SK-N-SH (cell line): ENCODE measurements at regions not wholly inside any gene's neighbourhood (a gene's known extent, or its start where the extent isn't known, plus 50 kb on each side); places are given as distances from the start of the nearest gene placed in this dataset.

Source experiments
- CTCF ChIA-PET: fragments of 300-600, 350-600 bp; formaldehyde crosslinking; extraction: SDS; loops from one replicate; lab custom pipeline; 2021; lab: Yijun Ruan, JAX
- POLR2A ChIA-PET: fragments of 350-600 bp; sonication (Branson Sonifier 250); formaldehyde crosslinking; extraction: SDS; loops from one replicate; lab custom pipeline; 2020; ENCODE audit warnings: antibody characterized with exemption, inconsistent platforms; lab: Yijun Ruan, JAX
- DNase-seq: peaks from one replicate; pipeline ENCODE4 v3.0.0; 2012
- H2AFZ ChIP-seq: fragments of 200-600 bp; sonication (generic); 2 replicates; pipeline ENCODE4 v1.8.1; 2016; ENCODE audit warnings: antibody characterized with exemption, mild to moderate bottlenecking, low read depth
- H3F3A ChIP-seq: fragments of 200-600 bp; sonication (generic); replicated peaks from 2 replicates; pipeline ENCODE3; 2016; ENCODE audit warnings: antibody characterized with exemption, mild to moderate bottlenecking; ENCODE audit not compliant: insufficient read depth
- H3K27ac ChIP-seq, 2 experiments: fragments of 200-500 bp in 1 of 2; fragments of 200-600 bp in 1 of 2; sonication (Bioruptor generic) in 1 of 2; sonication (generic), shearing (Covaris generic) in 1 of 2; 2 replicates each; pipeline versions ENCODE4 v1.5.1 to v1.6.1; 2014 to 2016; ENCODE audit warnings: low read depth in 2 of 2, inconsistent platforms in 1 of 2, low read length in 1 of 2, mild to moderate bottlenecking in 1 of 2, mixed read lengths in 1 of 2
- H3K27me3 ChIP-seq: fragments of 200-600 bp; sonication (generic), shearing (Covaris generic); 2 replicates; pipeline ENCODE4 v1.6.1; 2016; ENCODE audit warnings: mixed run types; ENCODE audit not compliant: insufficient read depth
- H3K36me3 ChIP-seq, 2 experiments: fragments of 200-500 bp in 1 of 2; fragments of 200-600 bp in 1 of 2; sonication (Bioruptor generic) in 1 of 2; sonication (generic) in 1 of 2; replicated peaks in 1 of 2; 2 replicates each; pipeline versions ENCODE3 to v1.5.1; 2014 to 2016; ENCODE audit warnings: low read length in 1 of 2, mild to moderate bottlenecking in 1 of 2; ENCODE audit not compliant: insufficient read depth in 2 of 2, control insufficient read depth in 1 of 2
- H3K4me1 ChIP-seq, 2 experiments: fragments of 200-500 bp in 1 of 2; fragments of 200-600 bp in 1 of 2; sonication (Bioruptor generic) in 1 of 2; sonication (generic), shearing (Covaris generic) in 1 of 2; 2 replicates each; pipeline versions ENCODE4 v1.5.1 to v1.6.1; 2014 to 2016; ENCODE audit warnings: low read depth in 1 of 2, low read length in 1 of 2, mixed run types in 1 of 2; ENCODE audit not compliant: insufficient read depth in 2 of 2, control insufficient read depth in 1 of 2
- H3K4me2 ChIP-seq: fragments of 200-600 bp; sonication (generic), shearing (Covaris generic); 2 replicates; pipeline ENCODE4 v1.6.1; 2017; ENCODE audit warnings: mixed run types
- H3K4me3 ChIP-seq, 2 experiments: fragments of 200-500 bp in 1 of 2; fragments of 200-600 bp in 1 of 2; sonication (Bioruptor generic) in 1 of 2; sonication (generic), shearing (Covaris generic) in 1 of 2; 2 replicates each; pipeline versions ENCODE4 v1.5.1 to v1.8.1; 2014 to 2016; ENCODE audit warnings: low read depth in 2 of 2, inconsistent platforms in 1 of 2, low read length in 1 of 2, mild to moderate bottlenecking in 1 of 2, mixed read lengths in 1 of 2, moderate library complexity in 1 of 2
- H3K79me2 ChIP-seq: fragments of 200-600 bp; sonication (generic); 2 replicates; pipeline ENCODE4 v1.8.1; 2017; ENCODE audit warnings: mild to moderate bottlenecking; ENCODE audit not compliant: insufficient read depth
- H3K9ac ChIP-seq: fragments of 200-600 bp; sonication (generic); 2 replicates; pipeline ENCODE4 v1.6.1; 2017; ENCODE audit warnings: mixed run types
- H3K9me2 ChIP-seq: fragments of 200-600 bp; sonication (generic); 2 replicates; pipeline ENCODE4 v1.6.1; 2017; ENCODE audit warnings: mixed run types
- H3K9me3 ChIP-seq: fragments of 200-600 bp; sonication (generic); 2 replicates; pipeline ENCODE4 v1.6.1; 2017; ENCODE audit warnings: mixed run types, mild to moderate bottlenecking, moderate library complexity
- H4K20me1 ChIP-seq: fragments of 200-600 bp; sonication (generic); 2 replicates; pipeline ENCODE4 v1.6.1; 2017; ENCODE audit warnings: mild to moderate bottlenecking, mixed run types; ENCODE audit not compliant: insufficient read depth
- CTCF ChIP-seq: fragments of 200-600 bp; sonication (generic); IDR thresholded peaks from 2 replicates; pipeline ENCODE4 v1.6.1; 2017; ENCODE audit warnings: antibody characterized with exemption, mild to moderate bottlenecking, moderate library complexity
- ELF1 ChIP-seq: IDR thresholded peaks from 2 replicates; pipeline ENCODE4 v1.4.0; 2012
- EP300 ChIP-seq, 2 experiments: IDR thresholded peaks; 2 replicates each; pipeline versions ENCODE4 v1.4.0 to v1.6.1; 2012; ENCODE audit warnings: borderline replicate concordance in 1 of 2, low read depth in 1 of 2, low read length in 1 of 2
- EZH2phosphoT487 ChIP-seq: fragments of 200-600 bp; sonication (generic); IDR thresholded peaks from 2 replicates; pipeline ENCODE4 v1.6.1; 2017; ENCODE audit warnings: low read depth, mixed run types, mild to moderate bottlenecking, antibody characterized with exemption, moderate library complexity, borderline replicate concordance
- GABPA ChIP-seq: IDR thresholded peaks from 2 replicates; pipeline ENCODE4 v1.4.0; 2012; ENCODE audit warnings: low read depth, mild to moderate bottlenecking
- NFIC ChIP-seq: IDR thresholded peaks from 2 replicates; pipeline ENCODE4 v1.4.0; 2012; ENCODE audit warnings: borderline replicate concordance
- POLR2AphosphoS5 ChIP-seq: IDR thresholded peaks from 2 replicates; pipeline ENCODE4 v1.6.1; 2012; ENCODE audit warnings: low read depth, low read length
- SMC3 ChIP-seq: IDR thresholded peaks from 2 replicates; pipeline ENCODE4 v1.6.1; 2012; ENCODE audit warnings: low read depth, low read length, improper control_type of control experiment
- TAF1 ChIP-seq: IDR thresholded peaks from 2 replicates; pipeline ENCODE4 v1.6.1; 2012; ENCODE audit warnings: low read depth, mild to moderate bottlenecking, low read length, moderate library complexity, borderline replicate concordance
- TEAD4 ChIP-seq: IDR thresholded peaks from 2 replicates; pipeline ENCODE4 v1.4.0; 2012; ENCODE audit warnings: mild to moderate bottlenecking, borderline replicate concordance; ENCODE audit not compliant: insufficient read depth
- WGBS: methylation state at CpG from one replicate; pipeline ENCODE4 v1.1.6; 2017; ENCODE audit warnings: low lambda C conversion rate; 5-methylcytosine and 5-hydroxymethylcytosine counted together
- TF ChIP-seq, protein P1 (sequence below): IDR thresholded peaks from 2 replicates; pipeline ENCODE4 v1.4.0; 2012; ENCODE audit warnings: low read depth, borderline replicate concordance
- TF ChIP-seq, protein P2 (sequence below): IDR thresholded peaks from 2 replicates; pipeline ENCODE4; 2012
- TF ChIP-seq, protein P3 (sequence below): fragments of 150-350 bp; IDR thresholded peaks from 2 replicates; pipeline ENCODE4 v1.6.1; 2017; ENCODE audit warnings: antibody characterized with exemption, low read length, low read depth, borderline replicate concordance

DNA sequence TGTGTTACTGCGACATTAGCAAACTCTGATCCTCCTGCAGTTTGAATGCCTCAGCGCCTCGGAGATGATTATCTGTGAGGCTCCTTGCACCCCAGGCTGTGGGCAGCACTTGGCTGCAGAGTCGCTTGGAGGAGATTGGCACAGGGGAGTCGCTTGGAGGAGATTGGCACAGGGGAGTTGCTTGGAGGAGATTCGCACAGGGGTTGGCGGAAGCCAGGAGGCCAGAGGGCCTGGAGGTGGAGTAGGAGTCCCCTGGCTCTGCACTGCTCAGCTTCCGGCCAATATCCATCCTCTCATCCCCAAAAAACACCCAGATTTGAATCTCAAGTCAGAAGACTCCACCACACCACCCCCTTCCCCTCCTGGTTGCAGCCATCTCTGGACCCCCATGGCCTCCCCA is 192.6 kb upstream of the NECTIN1 start:
- CTCF ChIA-PET: interaction anchor here (0.6 to 5.5 kb wide), 2 partner anchors 14 to 77 kb away, joined by 3 to 25 read pairs; no protein-coding TSS in a partner anchor
- Histone ChIP-seq H2AFZ (no peak overlapping the region), H3K4me2 (no peak overlapping the region), H3K9me3 (no peaks in the 10 kb centered on the region), H3K9ac (no peak overlapping the region), H3F3A (no peaks in the 10 kb centered on the region), H3K4me1 (peaks cover 0 to 4% of the 10 kb centered on the region in 2 experiments; a peak in 1 of 4 replicates), H3K36me3 (no peaks in the 10 kb centered on the region), H3K4me3 (no peak overlapping the region), H3K27me3 (peaks cover 8% of the 10 kb centered on the region; the same call in 1 of the 2 replicates), H3K9me2 (no peaks in the 10 kb centered on the region), H4K20me1 (no peaks in the 10 kb centered on the region), H3K27ac (no peak overlapping the region)
- DNase-seq: no peak
- POLR2A ChIA-PET: no interaction called here
- 50% methylated on average over 5 of the region's 8 CpGs for WGBS
- TF ChIP-seq NFIC (no peak), GABPA (no peak), EZH2phosphoT487 (no peak), TAF1 (no peak)
- TF ChIP-seq, protein P1, sequence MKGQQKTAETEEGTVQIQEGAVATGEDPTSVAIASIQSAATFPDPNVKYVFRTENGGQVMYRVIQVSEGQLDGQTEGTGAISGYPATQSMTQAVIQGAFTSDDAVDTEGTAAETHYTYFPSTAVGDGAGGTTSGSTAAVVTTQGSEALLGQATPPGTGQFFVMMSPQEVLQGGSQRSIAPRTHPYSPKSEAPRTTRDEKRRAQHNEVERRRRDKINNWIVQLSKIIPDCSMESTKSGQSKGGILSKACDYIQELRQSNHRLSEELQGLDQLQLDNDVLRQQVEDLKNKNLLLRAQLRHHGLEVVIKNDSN: no peak
- TF ChIP-seq, all 33 proteins: peak for 0
- no peaks in the 10 kb centered on the region for H3K79me2 ChIP-seq

GRCh38 chr11:119920666-119921387 is 191.8 kb upstream of the NECTIN1 start:
- CTCF ChIA-PET: interaction anchor here (5.5 kb wide), 1 partner anchor 13 kb away, joined by 25 read pairs; no protein-coding TSS in a partner anchor
- Histone ChIP-seq H3F3A (no peaks in the 10 kb centered on the region), H3K9me3 (no peaks in the 10 kb centered on the region), H3K27ac (no peak overlapping the region), H3K9me2 (no peaks in the 10 kb centered on the region), H3K4me2 (no peak overlapping the region), H3K79me2 (no peaks in the 10 kb centered on the region), H3K27me3 (peaks cover 8% of the 10 kb centered on the region; the same call in 1 of the 2 replicates), H4K20me1 (no peaks in the 10 kb centered on the region), H3K9ac (no peak overlapping the region), H2AFZ (no peak overlapping the region), H3K4me1 (peaks cover 0 to 4% of the 10 kb centered on the region in 2 experiments; a peak in 1 of 4 replicates), H3K36me3 (no peaks in the 10 kb centered on the region), H3K4me3 (no peak overlapping the region)
- POLR2A ChIA-PET: no interaction called here
- TF ChIP-seq TAF1 (no peak), EP300 (IDR thresholded peaks at IDR 0.05; ENCODE audit: borderline replicate concordance in 1 of 2, low read depth in 1 of 2, low read length in 1 of 2) (no peak), ELF1 (no peak)
- 63% methylated on average over 20 of the region's 27 CpGs for WGBS
- no peak for DNase-seq

- Histone ChIP-seq H3K9me2 (no peaks in the 10 kb centered on the region), H3K27me3 (peaks cover 8% of the 10 kb centered on the region; the same call in 1 of the 2 replicates), H3K4me3 (no peak overlapping the region), H2AFZ (no peak overlapping the region), H3K36me3 (no peaks in the 10 kb centered on the region), H3K4me1 (peaks cover 0 to 4% of the 10 kb centered on the region in 2 experiments; a peak in 1 of 4 replicates), H3K9ac (no peak overlapping the region), H4K20me1 (no peaks in the 10 kb centered on the region), H3K27ac (no peak overlapping the region), H3K79me2 (no peaks in the 10 kb centered on the region), H3K4me2 (no peak overlapping the region), H3F3A (no peaks in the 10 kb centered on the region), H3K9me3 (no peaks in the 10 kb centered on the region)
- 25% methylated on average over 4 of the region's 6 CpGs for WGBS
- POLR2A ChIA-PET: no interaction called here
- CTCF ChIA-PET: interaction anchor here (5.5 kb wide), 1 partner anchor 12 kb away, joined by 25 read pairs; no protein-coding TSS in a partner anchor
- TF ChIP-seq TAF1 (no peak), POLR2AphosphoS5 (no peak), TEAD4 (no peak), SMC3 (no peak), CTCF (no peak)
- TF ChIP-seq, protein P2, sequence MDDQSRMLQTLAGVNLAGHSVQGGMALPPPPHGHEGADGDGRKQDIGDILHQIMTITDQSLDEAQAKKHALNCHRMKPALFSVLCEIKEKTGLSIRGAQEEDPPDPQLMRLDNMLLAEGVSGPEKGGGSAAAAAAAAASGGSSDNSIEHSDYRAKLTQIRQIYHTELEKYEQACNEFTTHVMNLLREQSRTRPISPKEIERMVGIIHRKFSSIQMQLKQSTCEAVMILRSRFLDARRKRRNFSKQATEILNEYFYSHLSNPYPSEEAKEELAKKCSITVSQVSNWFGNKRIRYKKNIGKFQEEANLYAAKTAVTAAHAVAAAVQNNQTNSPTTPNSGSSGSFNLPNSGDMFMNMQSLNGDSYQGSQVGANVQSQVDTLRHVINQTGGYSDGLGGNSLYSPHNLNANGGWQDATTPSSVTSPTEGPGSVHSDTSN: no peak
- TF ChIP-seq, protein P3, sequence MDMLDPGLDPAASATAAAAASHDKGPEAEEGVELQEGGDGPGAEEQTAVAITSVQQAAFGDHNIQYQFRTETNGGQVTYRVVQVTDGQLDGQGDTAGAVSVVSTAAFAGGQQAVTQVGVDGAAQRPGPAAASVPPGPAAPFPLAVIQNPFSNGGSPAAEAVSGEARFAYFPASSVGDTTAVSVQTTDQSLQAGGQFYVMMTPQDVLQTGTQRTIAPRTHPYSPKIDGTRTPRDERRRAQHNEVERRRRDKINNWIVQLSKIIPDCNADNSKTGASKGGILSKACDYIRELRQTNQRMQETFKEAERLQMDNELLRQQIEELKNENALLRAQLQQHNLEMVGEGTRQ: no peak
- no peak for DNase-seq
Measured at GRCh38 chr11:119919656-119920055, 190.7 kb upstream of the NECTIN1 start.
